Astrocyte (in vitro differentiated cells and primary cell): ENCODE measurements at regions not wholly inside any gene's neighbourhood (a gene's known extent, or its start where the extent isn't known, plus 50 kb on each side); places are given as distances from the start of the nearest gene placed in this dataset.

Source experiments
- EZH2 ChIP-seq: IDR thresholded peaks from 2 replicates; pipeline ENCODE4 v1.6.1; 2012; ENCODE audit warnings: mild to moderate bottlenecking, low read length, inconsistent platforms; ENCODE audit not compliant: insufficient read depth
- TF ChIP-seq, protein P1 (sequence below): IDR thresholded peaks from 2 replicates; pipeline ENCODE4 v1.5.1; 2011; ENCODE audit warnings: low read depth, mild to moderate bottlenecking, inconsistent platforms, low read length, moderate library complexity; ENCODE audit not compliant: insufficient read depth

DNA sequence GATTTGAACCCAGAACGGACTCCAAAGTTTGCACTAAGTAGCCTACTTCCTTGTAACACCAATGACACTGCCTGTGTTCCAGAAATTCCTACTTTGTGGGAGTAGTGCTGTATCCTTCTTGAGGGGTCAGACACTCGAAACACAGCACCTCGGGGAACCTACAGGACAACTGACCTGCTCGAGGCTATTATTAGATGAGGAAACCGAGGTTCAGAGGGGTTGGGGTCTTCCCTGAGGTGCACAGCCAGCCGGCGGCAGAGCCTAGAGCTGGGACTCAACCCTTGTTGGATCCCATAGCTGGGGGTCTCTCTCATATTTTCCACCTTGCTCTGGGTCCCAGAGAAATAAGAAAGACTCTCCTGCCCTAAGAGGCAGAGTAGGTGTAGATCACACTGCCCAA is 89.8 kb upstream of the PTPN1 start:
- TF ChIP-seq, protein P1, sequence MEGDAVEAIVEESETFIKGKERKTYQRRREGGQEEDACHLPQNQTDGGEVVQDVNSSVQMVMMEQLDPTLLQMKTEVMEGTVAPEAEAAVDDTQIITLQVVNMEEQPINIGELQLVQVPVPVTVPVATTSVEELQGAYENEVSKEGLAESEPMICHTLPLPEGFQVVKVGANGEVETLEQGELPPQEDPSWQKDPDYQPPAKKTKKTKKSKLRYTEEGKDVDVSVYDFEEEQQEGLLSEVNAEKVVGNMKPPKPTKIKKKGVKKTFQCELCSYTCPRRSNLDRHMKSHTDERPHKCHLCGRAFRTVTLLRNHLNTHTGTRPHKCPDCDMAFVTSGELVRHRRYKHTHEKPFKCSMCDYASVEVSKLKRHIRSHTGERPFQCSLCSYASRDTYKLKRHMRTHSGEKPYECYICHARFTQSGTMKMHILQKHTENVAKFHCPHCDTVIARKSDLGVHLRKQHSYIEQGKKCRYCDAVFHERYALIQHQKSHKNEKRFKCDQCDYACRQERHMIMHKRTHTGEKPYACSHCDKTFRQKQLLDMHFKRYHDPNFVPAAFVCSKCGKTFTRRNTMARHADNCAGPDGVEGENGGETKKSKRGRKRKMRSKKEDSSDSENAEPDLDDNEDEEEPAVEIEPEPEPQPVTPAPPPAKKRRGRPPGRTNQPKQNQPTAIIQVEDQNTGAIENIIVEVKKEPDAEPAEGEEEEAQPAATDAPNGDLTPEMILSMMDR: no peak
- TF ChIP-seq EZH2: no peak
